GM21526 (cell line): ENCODE measurements at regions not wholly inside any gene's neighbourhood (a gene's known extent, or its start where the extent isn't known, plus 50 kb on each side); places are given as distances from the start of the nearest gene placed in this dataset.

Experiments
- ATAC-seq: cut with Tn5 transposase; IDR thresholded peaks from one replicate; pipeline ENCODE4 v1.9.1; 2021; ENCODE audit warnings: moderate library complexity; ENCODE audit not compliant: unreplicated experiment, low FRiP score

GRCh38 chr18:73966954-73967353 lies 180.7 kb downstream of the FBXO15 start:
- no peak for ATAC-seq

- no peak for ATAC-seq
Measured at GRCh38 chr18:73962256-73962655, 185.4 kb downstream of the FBXO15 start.

GRCh38 chr18:73961804-73962203 lies 185.8 kb downstream of the FBXO15 start:
- no peak for ATAC-seq

- ATAC-seq, result no peak
Measured at GRCh38 chr18:73959352-73959751, 188.3 kb downstream of the FBXO15 start.

DNA sequence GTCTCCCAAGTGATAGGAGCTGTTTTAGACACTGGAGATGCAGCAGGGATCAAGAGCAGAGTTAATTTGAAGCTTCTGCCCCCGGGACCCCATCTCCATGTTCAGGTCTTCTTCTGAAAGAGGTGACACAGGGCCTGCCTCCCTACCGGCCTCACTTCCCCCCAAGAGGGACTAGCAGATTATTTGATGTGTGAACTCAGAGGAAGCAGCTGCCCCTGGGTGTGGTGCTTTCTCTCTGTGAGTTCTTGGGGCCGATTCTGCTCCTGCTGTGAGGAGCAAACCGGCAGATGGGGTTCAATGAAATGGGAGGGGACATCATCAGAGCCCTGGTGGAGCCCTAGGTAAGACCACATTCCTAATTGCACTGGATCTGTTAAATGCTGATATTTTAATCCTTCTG lies 193.4 kb downstream of the FBXO15 start:
- no peak for ATAC-seq

- ATAC-seq, result no peak
Measured at GRCh38 chr18:73952296-73952946, 195.2 kb downstream of the FBXO15 start.

- ATAC-seq, result no peak
Measured at GRCh38 chr18:73950116-73950700, 197.4 kb downstream of the FBXO15 start.

DNA sequence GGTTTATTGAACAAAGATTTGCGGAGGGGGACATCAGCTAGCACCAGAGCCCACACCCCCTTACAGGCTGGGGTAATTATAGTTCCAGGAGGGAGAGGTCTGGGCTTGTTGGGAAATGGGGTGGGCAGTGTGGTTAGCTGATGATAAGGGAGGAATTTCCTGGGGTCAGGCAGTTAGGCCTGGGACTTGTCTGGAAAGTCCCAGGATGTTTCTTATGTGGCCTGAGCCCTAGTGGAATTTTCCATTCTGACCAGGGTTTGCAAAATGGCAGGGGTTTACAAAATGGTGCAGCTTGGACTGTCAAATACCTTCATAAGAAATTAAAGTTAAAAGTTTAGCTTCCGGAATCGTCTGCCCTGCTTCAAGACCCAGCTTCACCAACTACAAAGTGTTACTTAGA lies 199.1 kb downstream of the FBXO15 start:
- ATAC-seq, result no peak

- ATAC-seq, result no peak
Measured at GRCh38 chr18:73948084-73948483, 199.6 kb downstream of the FBXO15 start.

- ATAC-seq, result no peak
Measured at GRCh38 chr18:73947180-73947921, 200.3 kb downstream of the FBXO15 start.

DNA sequence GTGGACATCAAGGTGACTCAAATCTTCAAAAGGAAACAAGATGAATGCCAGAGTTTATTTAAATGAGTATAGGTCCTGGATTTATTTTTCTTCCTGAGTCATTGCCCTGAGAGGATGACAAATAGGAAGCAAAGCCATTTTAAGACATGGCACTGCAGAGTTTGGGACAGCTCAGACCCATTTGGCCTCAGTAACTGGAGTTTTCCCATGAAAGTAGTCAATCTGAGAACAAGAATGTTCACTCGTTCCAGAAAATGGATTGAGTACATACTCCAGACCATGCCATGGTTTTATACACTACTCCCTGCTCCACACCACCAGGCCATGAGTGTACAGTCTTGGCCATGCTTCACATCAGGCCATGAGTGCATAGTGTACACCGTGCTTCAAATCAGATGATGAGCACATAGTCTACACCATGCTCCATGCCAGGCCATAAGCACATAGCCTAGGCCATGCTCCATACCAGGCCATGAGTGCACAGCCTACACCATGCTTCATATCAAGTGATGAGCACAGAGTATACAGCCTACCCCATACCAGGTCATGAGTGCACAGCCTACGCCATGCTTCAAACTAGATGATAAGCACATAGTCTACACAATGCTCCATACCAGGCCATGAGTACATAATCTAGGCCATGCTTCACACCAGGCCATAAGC lies 202.4 kb downstream of the FBXO15 start:
- ATAC-seq, result no peak

DNA sequence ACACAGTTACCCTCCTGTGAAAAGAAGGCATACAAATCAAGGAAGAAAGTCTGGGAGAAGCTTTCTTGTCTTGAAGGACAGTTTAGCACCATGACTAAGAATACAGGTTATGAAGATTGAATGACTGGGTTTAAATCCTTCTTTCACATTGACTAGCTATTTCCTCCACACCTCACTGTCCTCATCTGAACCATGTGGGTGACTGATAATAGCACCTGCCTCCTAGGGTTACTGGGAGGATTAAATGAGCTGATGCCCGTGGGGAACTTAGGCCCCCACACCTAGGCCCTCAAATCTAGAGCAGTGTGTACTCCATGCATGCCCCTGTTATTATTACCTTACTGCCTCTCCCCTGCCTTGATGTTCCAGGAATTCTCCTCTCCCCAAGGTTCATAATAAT lies 202.9 kb downstream of the FBXO15 start:
- ATAC-seq, result no peak

GRCh38 chr18:73943763-73944162 lies 203.9 kb downstream of the FBXO15 start:
- no peak for ATAC-seq

- no peak for ATAC-seq
Measured at GRCh38 chr18:73942956-73943355, 204.7 kb downstream of the FBXO15 start.

DNA sequence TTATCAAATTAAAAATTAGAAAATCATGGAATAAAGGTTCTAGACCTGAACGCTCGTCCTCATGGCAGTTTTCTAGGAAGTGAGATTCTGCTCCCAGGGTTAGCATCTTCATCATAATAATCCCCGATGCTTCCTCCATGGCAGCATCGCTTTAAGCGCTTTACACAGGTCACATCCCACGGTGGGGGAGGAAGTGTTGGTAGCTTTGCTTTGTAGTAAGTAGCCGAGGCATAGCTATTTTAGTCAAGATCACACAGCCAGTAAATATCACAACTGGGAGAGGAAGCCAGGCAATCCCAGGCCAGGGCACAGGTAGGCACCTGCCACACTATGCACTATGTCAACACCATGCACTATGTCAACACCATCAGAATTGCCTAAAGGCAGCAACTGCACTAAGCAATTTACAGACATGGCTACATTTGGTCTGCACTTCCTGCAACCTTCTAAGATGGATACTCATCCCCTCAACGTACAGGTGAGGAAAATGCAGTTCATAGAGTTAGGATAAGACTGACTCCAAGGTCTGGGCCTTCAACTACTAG lies 205.5 kb downstream of the FBXO15 start:
- ATAC-seq, result no peak

GRCh38 chr18:73940721-73941120 lies 206.9 kb downstream of the FBXO15 start:
- ATAC-seq, result no peak

- no peak for ATAC-seq
Measured at GRCh38 chr18:73939391-73939790, 208.2 kb downstream of the FBXO15 start.

DNA sequence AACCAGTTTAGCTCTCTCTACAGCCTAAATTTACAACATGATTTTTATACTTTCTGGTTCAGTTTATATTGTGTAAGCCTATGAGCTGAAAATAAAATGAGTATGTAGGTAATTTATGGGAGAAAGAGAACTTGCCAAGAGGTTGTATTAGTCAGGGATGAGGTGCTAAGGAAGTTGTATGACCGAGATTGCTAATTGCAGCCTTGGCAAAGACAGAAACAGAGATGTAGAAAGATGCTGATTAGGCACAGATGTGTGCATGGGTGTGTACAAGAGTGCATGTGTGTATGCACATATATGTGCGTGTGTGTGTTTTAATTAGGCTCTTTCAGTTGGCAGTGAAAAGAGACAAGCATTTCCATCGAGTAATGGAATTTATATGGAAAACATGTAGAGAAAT lies 213.9 kb downstream of the FBXO15 start:
- no peak for ATAC-seq

GRCh38 chr18:73932976-73933375 lies 214.7 kb downstream of the FBXO15 start:
- no peak for ATAC-seq

DNA sequence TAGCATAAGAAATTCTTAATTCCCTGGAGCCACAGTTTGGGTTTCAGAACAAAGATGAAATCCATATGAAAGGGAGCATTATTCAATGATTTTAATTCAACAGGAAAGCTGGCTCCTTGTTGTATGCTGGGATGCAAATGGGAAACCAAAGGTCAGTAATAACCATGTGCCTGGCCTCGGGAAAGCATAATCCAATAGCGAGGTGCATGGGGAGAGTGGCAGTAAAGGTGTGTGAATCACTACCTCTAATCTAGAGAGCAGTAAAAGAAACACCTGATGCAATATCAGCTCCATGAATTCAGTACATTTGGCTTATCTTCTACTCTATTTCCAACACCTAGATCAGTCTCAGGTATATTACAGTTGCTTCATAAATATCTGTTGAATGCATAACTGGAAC lies 220.1 kb downstream of the FBXO15 start:
- no peak for ATAC-seq

- ATAC-seq, result no peak
Measured at GRCh38 chr18:73924836-73925235, 222.8 kb downstream of the FBXO15 start.
